GM18909 (cell line): ENCODE measurements at regions not wholly inside any gene's neighbourhood (a gene's known extent, or its start where the extent isn't known, plus 50 kb on each side); places are given as distances from the start of the nearest gene placed in this dataset.
A peak's percentile ranks its signal among the peaks of the same experiment; 100 is the strongest.
"Not testable (repeated sequence)": the region's sequence is repeated elsewhere in the genome, so short reads cannot be mapped to it uniquely, and the experiment has no call there.

Experiments used
- ATAC-seq: cut with Tn5 transposase; IDR thresholded peaks from one replicate; pipeline ENCODE4 v1.9.1; 2021; ENCODE audit warnings: mild to moderate bottlenecking; ENCODE audit not compliant: unreplicated experiment, poor library complexity

DNA sequence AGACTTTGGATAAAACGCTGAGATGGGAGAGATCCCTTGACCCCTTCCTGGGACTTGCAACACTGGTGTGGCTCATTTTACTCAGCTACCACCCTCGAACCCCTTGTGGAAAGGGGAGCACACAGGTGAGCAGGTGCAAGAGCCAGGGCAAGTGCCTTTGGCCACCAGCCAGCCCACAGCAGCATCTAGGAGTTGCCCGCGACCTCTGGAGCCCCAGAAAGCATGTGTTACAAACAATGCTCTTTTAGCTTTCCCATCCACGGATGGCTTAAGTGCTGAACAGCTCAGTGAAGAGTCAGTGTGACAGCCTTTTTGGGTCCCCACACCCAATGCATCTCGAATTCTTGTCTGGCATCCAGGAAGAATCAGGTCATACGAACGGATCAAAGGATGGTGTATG is 197.8 kb downstream of the MEMO1 start:
- ATAC-seq: no peak

DNA sequence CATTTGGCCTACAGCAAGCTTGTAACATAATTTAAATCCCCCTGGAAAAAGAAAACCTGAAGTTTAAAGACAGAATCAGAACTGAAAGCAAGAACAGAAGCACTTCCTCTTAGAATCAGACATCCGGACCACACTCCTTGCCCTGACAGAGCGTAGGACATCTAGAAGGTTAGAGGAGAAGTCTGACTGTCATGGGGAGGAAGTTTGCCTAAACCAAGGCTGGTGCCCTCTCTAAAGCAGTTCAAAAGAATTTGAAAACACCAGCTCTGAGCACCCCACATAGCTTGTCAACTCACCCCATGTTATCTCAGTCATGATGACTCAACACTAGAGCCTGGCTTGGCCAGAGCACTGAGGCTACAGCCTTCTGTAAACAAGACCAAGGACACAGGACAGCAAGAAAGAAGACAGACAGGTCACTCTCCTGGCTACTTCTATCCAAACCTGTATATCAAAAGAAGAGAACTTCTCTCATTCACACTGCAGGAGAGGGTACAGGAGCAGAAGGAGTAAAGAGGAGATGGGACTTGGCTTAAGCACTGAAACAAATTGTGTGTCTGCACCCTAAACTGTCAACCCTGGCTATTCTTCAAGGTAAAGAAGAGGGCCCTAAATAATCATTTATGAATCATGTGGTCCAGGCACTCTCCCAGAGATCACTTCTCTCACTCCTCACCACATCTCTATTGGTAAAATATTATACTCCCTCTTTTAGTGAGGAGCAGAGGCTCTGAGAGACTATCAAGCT is 198.6 kb downstream of the MEMO1 start:
- ATAC-seq: peak; percentile 98

DNA sequence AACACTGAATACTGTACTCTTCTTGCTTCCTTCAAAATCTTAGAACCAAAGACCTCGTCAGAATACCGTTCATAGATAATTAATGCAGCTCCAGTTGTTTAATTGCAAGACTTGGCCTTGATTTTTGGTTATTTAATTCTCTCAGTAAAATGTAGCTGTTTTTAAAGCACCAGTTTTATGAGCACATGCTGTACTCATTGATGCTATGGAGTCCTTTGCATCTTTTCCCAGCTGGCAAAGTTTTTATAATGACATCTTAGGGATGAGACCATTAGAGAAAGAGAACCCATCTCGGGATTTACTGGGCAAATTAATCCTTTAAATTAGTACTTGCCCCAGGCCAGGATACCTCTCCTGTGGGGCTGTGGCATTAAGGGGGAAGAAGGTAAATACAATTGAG is 199.3 kb downstream of the MEMO1 start:
- no peak for ATAC-seq

DNA sequence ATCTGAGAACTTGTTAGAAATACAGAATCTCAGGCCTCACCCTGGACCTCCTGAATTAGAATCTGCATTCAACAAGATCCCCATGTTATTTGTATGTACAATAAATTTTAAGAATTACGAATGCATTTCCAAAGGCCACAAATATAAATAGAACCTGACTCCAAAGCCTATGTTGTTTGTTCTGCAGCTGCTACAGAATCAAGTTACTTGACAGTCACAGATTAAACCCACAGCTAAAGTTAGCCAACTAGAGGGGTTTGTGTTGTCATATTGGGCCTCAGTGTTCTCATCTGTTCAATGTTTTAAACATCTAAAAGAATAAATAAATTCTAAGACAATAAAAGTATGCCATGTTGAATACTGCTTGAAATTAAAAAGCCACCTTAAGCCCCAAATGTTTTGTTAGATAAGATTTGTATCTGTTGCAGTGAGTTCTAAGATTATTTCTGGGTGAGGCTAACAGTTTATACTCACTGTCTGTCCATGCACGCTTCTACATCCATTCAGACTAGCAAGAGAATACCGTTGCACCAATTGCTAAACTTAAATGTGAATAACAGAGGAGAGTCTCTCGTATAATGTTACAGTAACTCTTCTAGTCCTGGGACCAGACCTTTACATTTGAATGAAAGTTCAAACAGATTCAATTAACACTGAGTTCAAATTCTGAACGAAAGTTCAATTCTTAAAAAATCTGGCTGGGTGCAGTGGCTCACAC is 200.4 kb downstream of the MEMO1 start:
- no peak for ATAC-seq

- ATAC-seq: no peak
Measured at GRCh38 chr2:31805688-31806087, 205.1 kb downstream of the MEMO1 start.

DNA sequence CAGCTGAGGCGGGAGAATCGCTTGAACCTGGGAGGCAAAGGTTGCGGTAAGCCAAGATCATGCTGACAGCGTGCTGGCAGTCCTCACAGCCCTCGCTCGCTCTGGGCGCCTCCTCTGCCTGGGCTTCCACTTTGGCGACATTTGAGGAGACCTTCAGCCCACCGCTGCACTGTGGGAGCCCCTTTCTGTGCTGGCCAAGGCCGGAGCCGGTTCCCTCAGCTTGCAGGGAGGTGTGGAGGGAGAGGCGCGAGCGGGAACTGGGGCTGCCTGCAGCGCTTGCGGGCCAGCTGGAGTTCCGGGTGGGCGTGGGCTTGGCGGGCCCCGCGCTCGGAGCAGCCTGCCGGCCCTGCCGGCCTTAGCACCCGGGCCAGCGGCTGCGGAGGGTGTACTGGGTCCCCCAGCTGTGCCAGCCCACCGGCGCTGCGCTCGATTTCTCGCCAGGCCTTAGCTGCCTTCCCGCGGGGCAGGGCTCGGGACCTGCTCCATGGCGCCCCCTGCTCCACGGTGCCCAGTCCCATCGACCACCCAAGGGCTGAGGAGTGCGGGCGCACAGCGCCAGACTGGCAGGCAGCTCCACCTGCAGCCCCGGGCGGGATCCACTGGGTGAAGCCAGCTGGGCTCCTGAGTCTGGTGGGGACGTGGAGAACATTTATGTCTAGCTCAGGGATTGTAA is 207.2 kb downstream of the MEMO1 start:
- ATAC-seq: not testable (repeated sequence)

DNA sequence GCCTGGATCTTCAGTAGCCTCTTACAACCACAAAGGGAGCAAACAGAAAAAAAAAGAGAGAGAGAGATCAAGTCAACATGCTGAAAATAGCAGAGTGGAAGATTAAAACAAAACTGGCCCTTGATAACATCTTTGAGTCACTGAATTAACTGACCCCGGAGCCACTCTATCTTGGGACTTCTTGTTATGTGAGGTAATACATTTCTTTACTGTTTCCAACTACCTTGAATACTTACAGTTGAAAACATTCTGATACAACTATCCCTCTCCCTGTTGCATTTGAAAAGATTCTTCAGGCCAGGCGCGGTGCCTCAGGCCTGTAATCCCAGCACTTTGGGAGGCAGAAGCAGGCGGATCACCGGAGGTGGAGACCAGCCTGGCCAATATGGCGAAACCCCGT is 208.1 kb downstream of the MEMO1 start:
- ATAC-seq: no peak

- not testable (repeated sequence) for ATAC-seq
Measured at GRCh38 chr2:31799282-31799681, 211.5 kb downstream of the MEMO1 start.

DNA sequence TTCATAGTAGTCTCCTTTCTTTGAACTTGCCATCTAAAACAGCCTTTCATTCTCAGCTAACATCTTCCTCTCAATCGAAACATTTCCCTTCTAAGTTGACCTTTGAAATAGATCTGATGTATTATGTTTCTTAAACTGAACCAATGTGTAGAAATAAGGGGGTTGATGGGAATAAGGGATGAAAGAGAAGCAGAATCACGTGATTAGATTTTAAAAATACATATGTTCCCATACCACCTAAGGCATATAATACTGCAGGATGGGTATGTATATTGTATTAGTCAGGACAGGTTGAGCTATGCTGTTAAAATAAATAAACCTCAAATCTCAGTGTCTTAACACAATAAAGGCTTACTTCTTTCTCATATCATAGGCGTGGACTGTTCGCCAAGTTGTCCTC is 207.5 kb upstream of the SRD5A2 start:
- no peak for ATAC-seq

GRCh38 chr2:31785876-31786275 is 205.1 kb upstream of the SRD5A2 start:
- peak; percentile 86 for ATAC-seq

GRCh38 chr2:31784868-31785267 is 204.1 kb upstream of the SRD5A2 start:
- ATAC-seq: peak; percentile 44

DNA sequence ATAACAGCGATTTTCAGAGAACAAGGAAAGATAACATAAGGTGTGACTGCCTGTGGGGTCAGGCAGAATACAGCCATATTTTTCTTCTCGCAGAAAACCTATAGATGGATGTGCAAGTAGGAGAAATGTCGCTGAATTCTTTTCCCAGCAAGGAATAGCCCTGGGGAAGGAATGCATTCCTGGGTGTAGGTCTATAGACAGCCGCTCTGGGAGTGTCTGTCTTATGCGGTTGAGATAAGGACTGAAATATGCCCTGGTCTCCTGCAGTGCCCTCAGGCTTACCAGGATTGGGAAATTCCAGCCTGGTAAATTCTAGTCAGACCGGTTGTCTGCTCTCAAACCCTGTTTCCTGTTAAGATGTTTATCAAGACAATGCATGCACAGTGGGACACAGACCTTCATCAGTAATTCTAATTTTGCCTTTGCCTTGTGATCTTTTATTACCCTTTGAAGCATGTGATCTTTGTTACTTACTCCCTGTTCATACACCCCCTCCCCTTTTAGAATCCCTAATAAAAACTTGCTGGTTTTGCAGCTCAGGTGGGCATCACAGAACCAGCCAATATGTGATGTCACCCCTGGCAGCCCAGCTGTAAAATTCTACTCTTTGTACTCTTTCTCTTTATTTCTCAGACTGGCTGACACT is 202.8 kb upstream of the SRD5A2 start:
- not testable (repeated sequence) for ATAC-seq

GRCh38 chr2:31778153-31778552 is 197.4 kb upstream of the SRD5A2 start:
- no peak for ATAC-seq

GRCh38 chr2:31770741-31771140 is 190.0 kb upstream of the SRD5A2 start:
- ATAC-seq: no peak

GRCh38 chr2:31765078-31765945 is 184.6 kb upstream of the SRD5A2 start:
- no peak for ATAC-seq

DNA sequence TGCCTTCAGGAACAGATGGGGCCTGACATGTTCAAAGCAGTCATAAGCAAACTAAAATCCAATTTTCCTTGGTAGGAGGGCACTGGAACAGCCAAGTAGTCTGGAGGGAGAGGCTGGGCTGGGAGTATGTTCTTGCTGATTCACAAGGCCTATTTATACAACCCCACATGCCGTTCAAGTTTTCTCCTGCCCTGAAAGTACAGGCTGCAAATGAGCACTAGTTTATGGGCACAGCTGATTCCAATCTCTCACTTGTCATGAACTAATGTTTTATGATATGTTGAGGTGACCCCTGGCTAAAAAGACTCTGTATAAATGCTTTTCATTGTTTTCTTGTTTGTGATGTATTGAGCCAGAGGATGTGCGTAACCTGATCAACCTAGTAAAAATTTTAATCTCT is 183.4 kb upstream of the SRD5A2 start:
- no peak for ATAC-seq

DNA sequence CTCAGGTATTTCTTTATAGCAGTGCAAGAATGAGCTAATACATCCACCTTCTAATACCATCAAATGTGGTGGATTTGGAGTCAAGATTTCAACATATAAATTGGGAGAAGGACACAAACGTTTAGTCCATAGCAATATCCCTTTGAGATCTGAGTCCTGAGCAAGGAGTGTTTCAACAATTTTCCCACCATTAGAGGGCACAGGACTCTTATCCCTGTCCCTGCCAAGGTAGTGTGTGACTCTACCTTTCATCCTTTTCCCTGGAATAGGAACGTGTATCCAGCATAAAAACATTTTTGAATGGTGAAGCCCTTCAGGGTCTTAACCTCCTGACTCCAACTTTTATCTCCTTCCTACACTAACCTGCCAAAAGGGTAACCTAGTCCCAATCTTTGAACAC is 181.3 kb upstream of the SRD5A2 start:
- no peak for ATAC-seq

DNA sequence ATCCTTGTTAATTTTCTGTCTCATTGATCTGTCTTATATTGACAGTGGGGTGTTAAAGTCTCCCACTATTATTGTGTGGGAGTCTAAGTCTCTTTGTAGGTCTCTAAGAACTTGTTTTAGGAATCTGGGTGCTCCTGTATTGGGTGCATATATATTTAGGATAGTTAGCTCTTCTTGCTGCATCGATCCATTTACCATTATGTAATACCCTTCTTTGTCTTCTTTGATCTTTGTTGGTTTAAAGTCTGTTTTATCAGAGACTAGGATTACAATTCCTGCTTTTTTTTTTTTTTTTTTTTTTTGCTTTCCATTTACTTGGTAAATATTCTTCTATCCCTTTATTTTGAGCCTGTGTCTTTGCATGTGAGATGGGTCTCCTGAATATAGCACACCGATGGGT is 176.6 kb upstream of the SRD5A2 start:
- not testable (repeated sequence) for ATAC-seq

DNA sequence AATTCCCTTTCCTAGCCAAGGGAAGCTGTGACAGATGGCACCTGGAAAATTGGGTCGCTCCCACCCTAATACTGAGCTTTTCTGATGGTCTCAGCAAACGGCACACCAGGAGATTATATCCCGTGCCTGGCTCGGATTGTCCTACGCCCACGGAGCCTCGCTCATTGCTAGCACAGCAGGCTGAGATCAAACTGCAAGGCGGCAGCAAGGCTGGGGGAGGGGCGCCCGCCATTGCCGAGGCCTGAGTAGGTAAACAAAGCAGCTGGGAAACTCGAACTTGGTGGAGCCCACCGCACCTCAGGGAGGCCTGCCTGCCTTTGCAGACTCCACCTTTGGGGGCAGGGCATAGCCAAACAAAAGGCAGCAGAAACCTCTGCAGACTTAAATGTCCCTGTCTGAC is 168.0 kb upstream of the SRD5A2 start:
- ATAC-seq: not testable (repeated sequence)

DNA sequence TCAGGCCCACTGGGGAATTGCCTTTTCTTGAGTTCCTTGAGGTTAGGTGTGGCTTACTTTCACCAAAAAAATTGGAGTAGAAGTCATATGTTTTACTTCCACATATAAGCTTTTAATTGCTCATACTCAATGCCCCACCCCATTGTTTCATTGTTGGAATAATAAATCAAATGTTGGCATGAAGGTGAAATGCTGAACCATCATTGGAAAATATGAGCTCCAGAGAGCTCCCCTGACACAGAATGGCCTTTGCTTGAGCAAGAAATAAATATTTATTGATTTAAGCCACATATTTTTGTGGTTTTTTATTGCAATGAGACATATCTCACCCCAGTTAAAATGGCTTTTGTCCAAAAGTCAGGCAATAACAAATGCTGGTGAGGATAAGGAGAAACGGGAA is 167.3 kb upstream of the SRD5A2 start:
- no peak for ATAC-seq
